ENCODE measurements at regions not wholly inside any gene's neighbourhood (a gene's known extent, or its start where the extent isn't known, plus 50 kb on each side); places are given as distances from the start of the nearest gene placed in this dataset.

DNA sequence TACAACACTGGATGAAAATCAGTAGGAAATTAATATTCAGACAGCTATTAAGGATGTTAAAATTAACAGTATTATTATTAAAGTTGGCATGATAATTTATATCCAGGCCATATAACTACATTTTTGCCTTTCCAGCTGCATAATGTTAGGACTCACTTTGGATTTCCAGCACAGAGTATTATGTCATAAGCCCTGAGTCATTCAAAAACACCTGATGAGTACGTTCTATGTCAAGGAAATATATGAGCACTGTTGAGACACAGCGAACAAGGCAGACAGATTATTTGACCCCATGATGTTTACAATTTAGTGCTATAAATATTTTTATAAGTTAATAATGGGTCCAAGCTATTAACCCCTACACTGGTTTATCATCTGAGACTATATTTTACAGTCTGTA, 59.8 kb upstream of the RIT2 start:
- TF ChIP-seq, protein P1, sequence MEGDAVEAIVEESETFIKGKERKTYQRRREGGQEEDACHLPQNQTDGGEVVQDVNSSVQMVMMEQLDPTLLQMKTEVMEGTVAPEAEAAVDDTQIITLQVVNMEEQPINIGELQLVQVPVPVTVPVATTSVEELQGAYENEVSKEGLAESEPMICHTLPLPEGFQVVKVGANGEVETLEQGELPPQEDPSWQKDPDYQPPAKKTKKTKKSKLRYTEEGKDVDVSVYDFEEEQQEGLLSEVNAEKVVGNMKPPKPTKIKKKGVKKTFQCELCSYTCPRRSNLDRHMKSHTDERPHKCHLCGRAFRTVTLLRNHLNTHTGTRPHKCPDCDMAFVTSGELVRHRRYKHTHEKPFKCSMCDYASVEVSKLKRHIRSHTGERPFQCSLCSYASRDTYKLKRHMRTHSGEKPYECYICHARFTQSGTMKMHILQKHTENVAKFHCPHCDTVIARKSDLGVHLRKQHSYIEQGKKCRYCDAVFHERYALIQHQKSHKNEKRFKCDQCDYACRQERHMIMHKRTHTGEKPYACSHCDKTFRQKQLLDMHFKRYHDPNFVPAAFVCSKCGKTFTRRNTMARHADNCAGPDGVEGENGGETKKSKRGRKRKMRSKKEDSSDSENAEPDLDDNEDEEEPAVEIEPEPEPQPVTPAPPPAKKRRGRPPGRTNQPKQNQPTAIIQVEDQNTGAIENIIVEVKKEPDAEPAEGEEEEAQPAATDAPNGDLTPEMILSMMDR (IDR thresholded peaks at IDR 0.05; ENCODE audit: low read depth, low read length): no peak
- in situ Hi-C loops (cut with HindIII; ENCODE audit: low sequenced_read_pairs): no loop called here
- no peak overlapping the region for H3K4me3 ChIP-seq (ENCODE audit: low read depth, low read length)
- DNase-seq (ENCODE audit: low read depth, low spot score): no peak

DNA sequence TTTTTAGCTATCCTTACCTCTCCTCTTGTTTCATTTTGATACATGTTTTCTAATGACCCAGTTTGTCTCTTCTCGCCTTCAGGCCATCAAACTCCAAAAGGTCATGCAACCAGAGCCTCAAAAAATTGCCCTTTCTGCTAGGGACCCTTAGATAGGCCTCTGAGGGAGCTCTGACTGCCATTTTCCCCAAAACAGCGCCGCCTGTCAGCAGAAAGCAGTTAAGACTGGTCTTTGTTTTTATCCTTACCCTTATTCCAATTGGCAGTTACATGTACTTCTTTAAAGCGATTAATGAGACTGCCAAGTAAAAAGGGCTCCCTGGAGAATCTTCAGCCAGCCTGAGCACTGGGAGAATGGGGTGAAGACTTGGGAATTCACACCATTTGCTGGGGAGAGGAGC, 55.1 kb upstream of the RIT2 start:
- in situ Hi-C loops (cut with HindIII; ENCODE audit: low sequenced_read_pairs): no loop called here
- no peak for DNase-seq (ENCODE audit: low read depth, low spot score)
- TF ChIP-seq, protein P1 (IDR thresholded peaks at IDR 0.05; ENCODE audit: low read depth, low read length): no peak
- no peak overlapping the region for H3K4me3 ChIP-seq (ENCODE audit: low read depth, low read length)

All from astrocyte of the spinal cord (primary cell).